COLO668 (cell line): ENCODE measurements at regions not wholly inside any gene's neighbourhood (a gene's known extent, or its start where the extent isn't known, plus 50 kb on each side); places are given as distances from the start of the nearest gene placed in this dataset.
"Not testable (repeated sequence)": the region's sequence is repeated elsewhere in the genome, so short reads cannot be mapped to it uniquely, and the experiment has no call there.

ENCODE experiments used
- DNase-seq: peaks from one replicate; lab custom pipeline; 2025; ENCODE audit not compliant: unreplicated experiment; lab: John Stamatoyannopoulos, UW

DNA sequence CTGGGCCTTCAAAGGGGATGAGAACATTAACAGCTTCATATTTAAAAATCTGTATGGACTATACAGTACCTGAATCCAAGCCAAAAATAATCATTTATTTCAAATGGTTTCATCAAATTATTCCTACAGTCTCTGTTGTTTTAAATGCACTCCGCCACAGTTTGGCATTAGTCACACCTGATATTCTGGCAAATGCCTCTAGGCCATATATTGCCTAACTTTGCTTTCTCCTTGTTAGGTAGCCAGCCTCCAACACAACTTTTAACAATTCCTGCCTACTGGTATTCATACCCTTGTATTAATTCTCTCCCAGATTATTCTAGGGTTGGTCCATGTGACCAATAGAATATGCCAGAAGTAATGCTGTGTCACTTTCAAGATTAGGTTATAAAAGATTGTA lies 146.6 kb upstream of the FANCL start:
- no peak for DNase-seq

DNA sequence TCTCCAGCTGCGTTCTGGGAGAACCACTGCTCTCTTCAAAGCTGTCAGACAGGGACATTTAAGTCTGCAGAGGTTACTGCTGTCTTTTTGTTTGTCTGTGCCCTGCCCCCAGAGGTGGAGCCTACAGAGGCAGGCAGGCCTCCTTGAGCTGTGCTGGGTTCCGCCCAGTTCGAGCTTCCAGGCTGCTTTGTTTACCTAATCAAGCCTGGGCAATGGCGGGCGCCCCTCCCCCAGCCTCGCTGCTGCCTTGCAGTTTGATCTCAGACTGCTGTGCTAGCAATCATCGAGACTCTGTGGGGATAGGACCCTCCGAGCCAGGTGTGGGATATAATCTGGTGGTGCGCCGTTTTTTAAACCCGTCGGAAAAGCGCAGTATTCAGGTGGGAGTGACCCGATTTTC lies 145.8 kb upstream of the FANCL start:
- not testable (repeated sequence) for DNase-seq

GRCh38 chr2:58378152-58378551 lies 137.0 kb upstream of the FANCL start:
- DNase-seq = no peak

GRCh38 chr2:58377181-58377580 lies 136.1 kb upstream of the FANCL start:
- no peak for DNase-seq

- DNase-seq = no peak
Observed at GRCh38 chr2:58376592-58376991, 135.5 kb upstream of the FANCL start.

DNA sequence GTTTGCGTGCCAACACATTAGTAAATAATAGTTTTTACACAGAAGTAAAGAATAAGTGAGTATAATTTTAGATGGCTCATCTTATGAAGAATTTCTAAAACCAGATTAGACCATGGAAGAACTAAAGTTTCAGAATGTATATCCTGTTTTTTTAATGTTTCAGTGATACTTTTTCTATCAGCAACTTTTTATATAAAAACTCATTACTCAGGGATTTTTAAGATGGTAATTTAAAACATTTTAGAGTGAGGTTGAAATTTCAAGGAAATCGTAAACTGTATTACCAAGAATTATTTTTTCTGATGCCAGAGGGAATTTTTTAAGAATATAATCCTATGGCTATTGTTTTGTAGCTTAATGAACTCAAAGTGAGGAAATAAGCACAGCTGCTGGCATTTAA lies 128.5 kb upstream of the FANCL start:
- no peak for DNase-seq

DNA sequence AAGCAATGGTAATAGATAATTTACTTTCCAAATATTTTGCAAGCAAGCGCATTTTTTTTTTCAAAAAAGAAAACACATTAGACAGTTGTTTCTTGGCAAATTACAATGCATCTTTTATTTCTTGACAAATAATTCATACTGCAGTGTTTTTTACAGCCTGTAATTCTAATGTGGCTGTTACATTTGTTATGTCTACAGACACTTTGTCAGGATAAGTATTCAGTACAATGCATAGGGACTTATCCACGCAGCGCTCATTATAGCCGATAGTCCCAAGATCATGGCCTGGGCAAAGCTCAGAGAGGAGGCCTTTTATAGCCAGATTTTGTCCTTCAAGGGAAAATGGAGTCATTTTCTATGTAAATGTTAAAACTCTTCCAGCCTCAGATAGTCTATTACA lies 123.0 kb upstream of the FANCL start:
- no peak for DNase-seq

- no peak for DNase-seq
Observed at GRCh38 chr2:58358026-58358425, 116.9 kb upstream of the FANCL start.

- no peak for DNase-seq
Observed at GRCh38 chr2:58357521-58357920, 116.4 kb upstream of the FANCL start.

DNA sequence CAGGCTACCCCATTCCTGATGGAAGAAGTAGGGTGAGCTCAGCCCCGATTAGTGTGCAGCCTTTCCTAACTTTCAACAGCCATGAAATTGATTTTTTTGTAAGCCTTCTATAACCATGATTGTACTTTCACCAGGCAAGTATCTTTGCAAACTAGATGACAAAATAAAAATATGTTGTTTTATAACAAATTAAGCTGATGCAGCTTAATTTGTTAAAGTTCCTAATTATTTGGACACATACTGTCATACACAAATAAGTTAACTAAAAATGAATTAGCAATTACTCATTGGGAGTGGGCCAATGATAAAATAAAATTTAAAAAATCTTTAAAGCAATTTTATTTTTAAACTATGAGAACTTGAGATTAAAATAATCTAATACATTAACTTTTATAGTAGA lies 113.1 kb upstream of the FANCL start:
- no peak for DNase-seq

GRCh38 chr2:58350484-58350883 lies 109.4 kb upstream of the FANCL start:
- no peak for DNase-seq

- no peak for DNase-seq
Observed at GRCh38 chr2:58347810-58348209, 106.7 kb upstream of the FANCL start.

- no peak for DNase-seq
Observed at GRCh38 chr2:58341047-58341446, 99.9 kb upstream of the FANCL start.

- no peak for DNase-seq
Observed at GRCh38 chr2:58339548-58340243, 98.6 kb upstream of the FANCL start.

DNA sequence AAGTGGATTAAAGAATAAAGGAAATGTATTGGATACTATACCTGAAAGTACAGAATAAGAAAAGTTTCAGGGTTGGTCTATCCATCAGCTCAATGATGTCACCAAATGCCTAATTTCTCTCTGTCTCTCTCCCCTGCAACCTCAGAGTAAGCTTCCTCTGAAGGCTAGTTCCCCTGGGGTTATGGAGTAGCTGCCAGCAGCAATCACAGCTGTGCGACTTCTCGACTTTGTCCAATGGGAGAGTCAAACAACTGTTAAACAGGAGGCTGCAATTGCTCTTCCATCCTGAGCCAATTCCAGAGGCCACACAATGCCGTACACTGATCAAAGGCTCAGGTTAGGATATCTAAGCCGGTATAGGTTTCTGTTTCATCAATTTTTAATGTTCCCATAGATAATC lies 95.3 kb upstream of the FANCL start:
- no peak for DNase-seq

DNA sequence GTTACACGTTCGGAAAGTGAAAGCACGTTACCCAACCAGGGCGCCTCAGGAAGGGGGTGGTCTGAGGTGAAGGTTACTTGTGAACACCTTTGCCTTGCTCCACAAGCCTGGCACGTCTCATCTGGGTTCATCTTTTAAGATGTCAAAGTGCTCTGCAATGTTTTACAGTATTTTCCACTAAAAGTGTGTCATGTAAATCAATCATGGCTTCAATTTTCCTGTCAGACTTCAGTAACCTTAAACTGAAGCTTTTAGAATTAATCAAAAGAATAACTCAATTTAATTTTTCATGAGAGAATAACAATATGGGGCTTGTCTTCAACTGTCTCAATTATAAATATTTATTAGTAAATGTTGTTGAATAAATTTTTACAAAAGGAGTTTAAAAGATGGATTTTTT lies 93.3 kb upstream of the FANCL start:
- no peak for DNase-seq

- not testable (repeated sequence) for DNase-seq
Observed at GRCh38 chr2:58325296-58325895, 84.3 kb upstream of the FANCL start.

DNA sequence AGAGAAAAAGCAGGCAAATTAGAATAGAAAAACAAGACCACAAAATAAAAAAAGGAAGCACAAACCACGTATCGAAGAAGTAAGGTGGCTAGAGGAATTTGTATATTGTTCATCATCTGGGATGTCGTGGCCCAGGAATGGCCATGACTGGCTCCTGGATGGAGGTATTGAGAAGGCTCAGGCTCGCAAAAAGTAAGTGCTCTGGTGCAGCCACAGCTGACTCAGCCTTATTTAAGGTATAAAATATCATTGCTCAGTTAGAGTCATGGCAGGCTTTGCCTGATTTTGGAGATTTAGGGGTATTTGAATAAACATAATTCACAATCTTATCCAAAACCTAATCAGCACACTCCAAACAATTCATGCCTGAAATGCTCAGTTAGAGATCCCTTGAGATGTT lies 78.4 kb upstream of the FANCL start:
- DNase-seq = no peak

GRCh38 chr2:58318949-58319348 lies 77.8 kb upstream of the FANCL start:
- DNase-seq = not testable (repeated sequence)

DNA sequence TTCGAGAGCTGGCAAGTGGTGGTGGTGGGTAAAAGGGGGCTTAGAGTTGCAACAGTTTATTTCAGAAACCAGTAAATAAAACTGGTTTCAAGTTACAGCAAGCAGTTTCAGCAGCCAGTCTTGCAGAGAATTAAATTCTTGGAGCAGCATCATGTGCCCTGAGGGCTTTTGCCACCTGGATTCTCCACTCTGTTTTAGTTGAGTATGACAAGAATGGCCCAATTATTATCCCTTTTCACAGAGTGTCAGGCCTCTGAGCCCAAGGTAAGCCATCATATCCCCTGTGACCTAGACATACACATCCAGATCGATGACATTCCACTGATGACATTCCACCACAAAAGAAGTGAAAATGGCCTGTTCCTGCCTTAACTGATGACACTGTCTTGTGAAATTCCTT lies 72.8 kb upstream of the FANCL start:
- no peak for DNase-seq

- no peak for DNase-seq
Observed at GRCh38 chr2:58308435-58308834, 67.3 kb upstream of the FANCL start.

DNA sequence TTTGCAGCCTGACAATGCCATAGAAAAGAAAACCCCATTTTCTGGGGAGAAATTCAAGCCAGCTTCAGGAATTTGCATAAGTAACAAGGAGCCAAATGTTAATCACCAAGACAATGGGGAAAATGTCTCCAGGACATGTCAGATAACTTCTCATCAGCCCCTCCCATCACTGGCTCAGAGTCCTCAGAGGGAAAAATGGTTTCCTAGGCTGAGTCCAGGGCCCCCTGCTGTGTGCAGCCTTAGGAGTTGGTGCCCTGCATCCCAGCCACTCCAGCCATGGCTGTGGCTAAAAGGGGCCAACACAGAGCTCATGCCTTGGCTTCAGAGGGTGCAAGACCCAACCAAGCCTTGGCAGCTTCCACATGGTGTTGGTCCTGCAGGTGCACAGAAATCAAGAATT lies 63.7 kb upstream of the FANCL start:
- DNase-seq = no peak

DNA sequence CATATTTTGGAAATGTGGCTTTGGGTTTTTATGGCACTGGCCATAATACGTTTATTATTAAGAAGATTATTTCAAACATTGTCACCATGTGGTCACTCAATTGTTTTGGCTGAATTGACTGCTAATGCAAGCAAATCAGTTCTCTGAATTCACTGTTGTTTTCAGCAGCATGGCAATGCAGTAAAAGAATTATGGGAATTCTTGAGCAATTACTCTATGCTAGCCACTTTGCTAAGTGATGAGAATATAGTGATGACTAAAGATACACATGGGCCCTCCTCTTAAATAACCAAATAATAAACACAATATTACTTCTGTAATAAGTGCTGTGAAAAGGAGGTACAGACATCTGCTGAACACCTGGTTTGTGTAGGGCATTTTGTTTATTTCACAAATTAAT lies 58.0 kb upstream of the FANCL start:
- no peak for DNase-seq
